OCI-LY7 (cell line): ENCODE measurements at regions not wholly inside any gene's neighbourhood (a gene's known extent, or its start where the extent isn't known, plus 50 kb on each side); places are given as distances from the start of the nearest gene placed in this dataset.

Experiments used
- EZH2phosphoT487 ChIP-seq: fragments of 200-600 bp; sonication (generic); IDR thresholded peaks from 2 replicates; pipeline ENCODE4 v1.6.1; 2018; ENCODE audit warnings: low read depth, borderline replicate concordance, mild to moderate bottlenecking, mixed run types, antibody characterized with exemption, low read length, moderate library complexity, mixed read lengths
- TF ChIP-seq, protein P1 (sequence below): fragments of 200-600 bp; sonication (generic); conservative IDR thresholded peaks from 2 replicates; pipeline ENCODE4 v1.5.1; 2014; ENCODE audit warnings: mild to moderate bottlenecking, antibody characterized with exemption, low read length, moderate library complexity, mixed read lengths

- TF ChIP-seq, protein P1, sequence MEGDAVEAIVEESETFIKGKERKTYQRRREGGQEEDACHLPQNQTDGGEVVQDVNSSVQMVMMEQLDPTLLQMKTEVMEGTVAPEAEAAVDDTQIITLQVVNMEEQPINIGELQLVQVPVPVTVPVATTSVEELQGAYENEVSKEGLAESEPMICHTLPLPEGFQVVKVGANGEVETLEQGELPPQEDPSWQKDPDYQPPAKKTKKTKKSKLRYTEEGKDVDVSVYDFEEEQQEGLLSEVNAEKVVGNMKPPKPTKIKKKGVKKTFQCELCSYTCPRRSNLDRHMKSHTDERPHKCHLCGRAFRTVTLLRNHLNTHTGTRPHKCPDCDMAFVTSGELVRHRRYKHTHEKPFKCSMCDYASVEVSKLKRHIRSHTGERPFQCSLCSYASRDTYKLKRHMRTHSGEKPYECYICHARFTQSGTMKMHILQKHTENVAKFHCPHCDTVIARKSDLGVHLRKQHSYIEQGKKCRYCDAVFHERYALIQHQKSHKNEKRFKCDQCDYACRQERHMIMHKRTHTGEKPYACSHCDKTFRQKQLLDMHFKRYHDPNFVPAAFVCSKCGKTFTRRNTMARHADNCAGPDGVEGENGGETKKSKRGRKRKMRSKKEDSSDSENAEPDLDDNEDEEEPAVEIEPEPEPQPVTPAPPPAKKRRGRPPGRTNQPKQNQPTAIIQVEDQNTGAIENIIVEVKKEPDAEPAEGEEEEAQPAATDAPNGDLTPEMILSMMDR: no peak
- no peak for TF ChIP-seq EZH2phosphoT487
Measured at GRCh38 chr1:68322837-68323687, 90.7 kb upstream of the WLS start.
